SK-N-MC (cell line): ENCODE measurements at regions not wholly inside any gene's neighbourhood (a gene's known extent, or its start where the extent isn't known, plus 50 kb on each side); places are given as distances from the start of the nearest gene placed in this dataset.

Experiments
- EZH2 ChIP-seq: fragments of 200-600 bp; sonication (generic); IDR thresholded peaks from one replicate; pipeline ENCODE4 v1.6.1; 2017; ENCODE audit warnings: antibody characterized with exemption
- FOXP2 ChIP-seq: optimal IDR thresholded peaks from 2 replicates; pipeline ENCODE3; 2011; ENCODE audit warnings: mild to moderate bottlenecking, moderate library complexity; ENCODE audit not compliant: insufficient read depth; ENCODE audit errors: extremely low read length, control extremely low read depth
- POLR2AphosphoS5 ChIP-seq: IDR thresholded peaks from 2 replicates; pipeline ENCODE4 v1.6.1; 2012; ENCODE audit warnings: mild to moderate bottlenecking, low read depth, low read length, borderline replicate concordance

GRCh38 chr5:44565902-44566301 lies 176.7 kb upstream of the FGF10 start:
- TF ChIP-seq POLR2AphosphoS5, result no peak
- TF ChIP-seq FOXP2, result no peak
- TF ChIP-seq EZH2, result no peak
